ENCODE measurements at regions not wholly inside any gene's neighbourhood (a gene's known extent, or its start where the extent isn't known, plus 50 kb on each side); places are given as distances from the start of the nearest gene placed in this dataset.

GRCh38 chr4:12178614-12179610 is 750.2 kb upstream of the HS3ST1 start:
- no peak for DNase-seq (ENCODE audit: low read depth in 2 of 2)

- DNase-seq (ENCODE audit: low read depth in 2 of 2): no peak
These were observed 748.7 kb upstream of the HS3ST1 start for GRCh38 chr4:12177416-12177815.

- no peak for DNase-seq (ENCODE audit: low read depth in 2 of 2)
These were observed 744.8 kb upstream of the HS3ST1 start for GRCh38 chr4:12173496-12173895.

GRCh38 chr4:12172198-12172973 is 743.7 kb upstream of the HS3ST1 start:
- DNase-seq (ENCODE audit: low read depth in 2 of 2): no peak

GRCh38 chr4:12170308-12170707 is 741.6 kb upstream of the HS3ST1 start:
- DNase-seq (ENCODE audit: low read depth in 2 of 2): no peak

GRCh38 chr4:12165616-12166015 is 736.9 kb upstream of the HS3ST1 start:
- DNase-seq (ENCODE audit: low read depth in 2 of 2): no peak

DNA sequence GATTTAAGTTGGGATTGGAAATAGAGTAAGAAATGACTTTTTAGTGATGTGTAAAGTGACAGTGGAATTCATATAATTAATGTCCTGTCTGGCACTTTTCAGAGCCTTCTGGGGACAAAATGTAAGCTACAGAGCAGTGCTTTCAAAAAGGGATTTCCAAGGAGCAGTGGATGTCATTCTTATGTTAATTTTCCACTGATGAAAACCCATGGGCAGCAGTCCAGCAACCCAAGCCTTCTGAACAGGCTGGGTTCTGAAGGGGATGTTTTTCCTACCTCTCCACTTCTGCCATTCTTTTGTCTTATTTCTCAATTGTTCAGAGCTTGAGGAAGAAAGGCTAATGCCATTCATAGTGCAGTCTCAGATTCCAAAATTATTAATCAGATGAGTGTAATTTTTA is 717.6 kb upstream of the HS3ST1 start:
- no peak for DNase-seq (ENCODE audit: low read depth in 2 of 2)

GRCh38 chr4:12145768-12146167 is 717.1 kb upstream of the HS3ST1 start:
- no peak for DNase-seq (ENCODE audit: low read depth in 2 of 2)

DNA sequence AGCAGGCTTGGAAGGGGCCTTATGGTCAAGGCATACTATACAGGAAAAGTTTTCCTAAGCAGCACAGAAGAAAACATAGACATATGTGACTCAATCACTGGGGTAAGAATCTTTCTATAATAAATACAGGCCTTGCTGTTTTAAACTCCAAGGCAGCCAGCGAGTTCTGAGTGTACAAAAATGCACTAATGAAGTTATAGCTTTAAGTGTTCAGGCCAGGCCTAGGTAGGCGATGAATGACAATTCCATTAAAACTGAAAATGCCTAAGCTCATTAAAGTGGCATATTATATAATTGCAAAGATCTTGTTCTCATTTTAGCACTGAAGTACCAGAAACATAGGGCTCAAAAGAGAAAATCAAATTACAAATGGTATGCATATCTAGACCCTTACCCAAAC is 716.4 kb upstream of the HS3ST1 start:
- DNase-seq (ENCODE audit: low read depth in 2 of 2): no peak

DNA sequence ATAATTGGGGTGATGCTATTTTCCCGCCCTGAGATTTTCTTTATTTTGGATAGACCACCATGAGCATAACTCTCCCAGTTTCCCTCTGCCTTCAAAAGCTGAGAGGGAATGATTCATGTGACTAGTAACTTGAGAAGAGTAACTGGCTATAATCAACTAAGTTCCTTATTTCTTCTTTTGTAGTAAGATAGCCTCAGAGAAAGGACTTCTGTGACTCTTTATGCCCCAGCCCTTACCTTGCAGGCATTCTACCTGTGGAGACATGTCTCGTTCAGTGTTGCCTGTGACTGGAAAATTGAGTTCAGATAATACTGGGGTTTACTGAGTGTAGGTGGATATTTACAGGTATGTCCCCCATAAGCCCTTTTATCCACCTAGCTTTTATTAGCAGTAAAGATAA is 715.4 kb upstream of the HS3ST1 start:
- DNase-seq (ENCODE audit: low read depth in 2 of 2): no peak

GRCh38 chr4:12140864-12141263 is 712.2 kb upstream of the HS3ST1 start:
- no peak for DNase-seq (ENCODE audit: low read depth in 2 of 2)

- no peak for DNase-seq (ENCODE audit: low read depth in 2 of 2)
These were observed 710.6 kb upstream of the HS3ST1 start for GRCh38 chr4:12139296-12139695.

DNA sequence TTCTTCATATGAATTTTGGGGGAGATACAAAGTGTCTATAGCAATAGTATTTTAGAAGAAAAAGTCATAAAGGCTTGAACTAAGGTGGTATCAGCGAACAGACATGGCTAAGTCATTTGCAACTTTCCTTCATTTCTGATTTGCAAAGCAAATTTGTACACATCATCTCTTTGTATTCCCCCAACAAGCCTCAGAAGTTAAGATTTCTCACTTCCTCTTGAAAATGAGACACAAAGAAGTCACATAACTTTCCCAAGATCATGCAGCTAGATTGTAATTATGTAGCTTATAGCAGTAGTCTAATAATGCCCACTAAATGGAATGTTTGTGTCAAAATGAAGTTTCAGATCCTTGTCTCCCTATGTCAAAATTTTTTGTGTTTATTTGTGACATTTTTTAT is 709.8 kb upstream of the HS3ST1 start:
- DNase-seq (ENCODE audit: low read depth in 2 of 2): no peak

GRCh38 chr4:12137575-12137974 is 708.9 kb upstream of the HS3ST1 start:
- DNase-seq (ENCODE audit: low read depth in 2 of 2): no peak

- DNase-seq (ENCODE audit: low read depth in 2 of 2): no peak
These were observed 697.8 kb upstream of the HS3ST1 start for GRCh38 chr4:12126474-12126873.

- DNase-seq (ENCODE audit: low read depth in 2 of 2): no peak
These were observed 695.4 kb upstream of the HS3ST1 start for GRCh38 chr4:12124138-12124537.

DNA sequence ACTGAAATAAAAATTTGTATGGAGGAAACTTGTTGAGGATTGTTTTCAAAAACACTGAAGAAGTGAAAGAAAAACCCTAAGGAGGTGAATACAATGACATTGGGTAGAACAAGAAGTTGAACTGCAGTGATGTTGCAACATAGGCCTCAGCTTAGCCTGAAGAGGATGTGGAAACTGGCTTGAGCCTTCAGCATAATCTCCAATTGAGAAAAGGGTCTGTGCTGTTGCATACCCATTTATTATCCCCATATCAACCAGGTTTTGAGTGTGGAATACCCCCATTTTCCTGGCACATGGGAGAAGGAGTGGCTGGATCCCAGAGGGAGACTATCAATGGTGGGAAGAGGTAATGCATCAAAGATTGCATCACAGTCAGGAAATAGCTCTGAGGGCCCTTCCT is 695.0 kb upstream of the HS3ST1 start:
- no peak for DNase-seq (ENCODE audit: low read depth in 2 of 2)

DNA sequence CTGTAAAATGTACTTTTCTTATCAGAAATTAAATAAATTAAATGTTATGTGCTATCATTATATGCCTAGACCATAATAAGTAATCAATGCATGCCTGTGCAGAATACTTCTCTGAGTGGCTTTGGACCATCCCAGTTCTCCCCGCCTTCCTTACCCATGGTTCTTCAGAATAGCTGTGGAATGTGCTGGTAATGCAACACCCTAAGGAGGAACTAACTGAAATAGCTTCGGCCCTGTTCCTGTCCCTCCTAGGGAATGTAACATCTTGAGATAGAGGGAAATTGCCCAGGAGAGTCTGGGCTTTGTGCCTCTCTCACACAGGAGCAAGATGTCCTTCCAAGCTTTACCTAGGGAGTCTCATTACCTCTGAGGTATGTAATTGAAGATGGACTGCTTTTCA is 693.6 kb upstream of the HS3ST1 start:
- DNase-seq (ENCODE audit: low read depth in 2 of 2): no peak

DNA sequence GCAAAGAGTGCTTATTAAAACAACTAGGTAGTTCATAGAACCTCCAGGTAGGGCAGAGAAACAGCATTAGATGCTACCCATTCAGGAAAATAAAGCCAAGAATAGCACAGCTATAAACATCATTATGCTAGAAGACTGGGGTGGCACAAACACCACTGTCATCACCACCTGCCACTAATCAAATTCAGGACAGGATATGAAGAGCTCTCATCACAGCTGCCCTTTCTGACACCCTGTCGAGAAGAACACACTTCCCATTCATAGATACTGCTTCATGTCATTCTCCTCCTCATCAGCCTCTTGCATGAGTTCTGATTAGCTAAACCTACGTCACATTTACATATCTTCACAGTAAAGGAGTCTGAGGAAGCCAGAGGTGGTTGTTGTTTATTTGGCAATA is 692.3 kb upstream of the HS3ST1 start:
- no peak for DNase-seq (ENCODE audit: low read depth in 2 of 2)

DNA sequence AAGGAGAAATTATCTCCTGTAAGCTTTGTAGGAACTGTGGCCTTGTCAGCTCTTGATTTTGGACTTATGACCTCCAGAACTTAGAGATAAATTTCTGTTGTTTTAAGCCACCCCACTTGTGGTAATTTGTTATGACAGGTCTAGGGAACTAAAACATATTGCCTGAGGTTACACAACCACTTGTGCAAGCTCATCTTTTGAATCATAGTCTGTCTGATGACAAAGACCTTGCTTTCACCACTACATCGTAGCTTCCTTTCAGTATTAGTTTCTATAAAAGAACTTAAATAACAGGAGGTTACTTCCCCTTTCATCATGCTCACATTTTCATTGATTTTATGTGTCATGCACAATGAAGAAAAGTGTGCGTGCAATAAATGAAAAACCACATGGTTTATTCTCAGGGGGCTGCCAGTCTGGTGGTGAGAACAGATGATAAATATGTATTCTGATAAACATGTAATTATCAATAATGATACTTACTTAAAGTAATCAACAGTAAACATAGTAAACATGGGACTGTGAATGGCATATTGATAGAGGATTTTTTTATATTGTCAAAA is 690.0 kb upstream of the HS3ST1 start:
- DNase-seq (ENCODE audit: low read depth in 2 of 2): no peak

DNA sequence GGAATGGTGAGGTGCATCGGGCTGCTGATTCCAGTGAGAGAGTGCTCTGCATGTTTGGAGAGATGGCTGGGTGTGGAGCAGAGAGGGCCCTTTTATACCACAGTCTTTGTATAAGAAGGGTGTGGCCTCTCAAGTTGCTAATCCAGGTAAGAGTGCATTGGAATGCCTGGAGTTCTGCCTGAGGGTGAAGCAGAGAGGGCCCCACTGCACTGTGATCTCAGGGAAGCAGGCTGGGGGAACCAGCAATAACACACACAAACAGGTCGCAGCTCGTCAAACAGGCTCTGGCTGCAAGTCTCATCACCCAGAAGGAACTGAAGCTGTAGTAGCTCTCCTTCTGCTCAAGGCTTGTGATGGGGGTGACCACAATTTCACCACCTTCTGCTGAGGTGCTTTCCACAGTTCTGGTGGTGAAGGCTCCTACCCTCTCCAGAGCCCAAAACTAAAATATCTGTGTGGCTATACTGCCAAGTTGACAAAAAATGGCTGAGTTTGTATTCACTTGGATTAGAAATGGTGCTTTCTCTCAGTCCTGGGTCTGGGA is 687.4 kb upstream of the HS3ST1 start:
- no peak for DNase-seq (ENCODE audit: low read depth in 2 of 2)

DNA sequence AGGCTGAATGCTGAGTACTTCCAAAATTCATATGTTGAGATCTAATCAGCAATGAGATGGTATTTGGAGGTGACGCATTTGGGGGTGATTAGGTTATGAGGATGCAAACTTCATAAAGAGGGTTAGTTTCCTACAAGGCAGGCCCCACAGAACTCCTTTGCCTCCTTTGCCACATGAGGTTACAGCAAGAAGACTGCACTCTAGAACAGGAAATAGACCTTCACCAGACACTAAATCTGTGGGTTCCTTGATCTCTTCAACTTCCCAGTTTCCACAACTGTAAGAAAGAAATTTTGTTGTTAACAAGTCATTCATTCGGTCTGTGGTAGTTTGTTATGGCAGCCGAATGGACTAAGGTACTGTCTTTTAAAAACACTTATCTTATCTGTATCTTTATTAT is 681.9 kb upstream of the HS3ST1 start:
- no peak for DNase-seq (ENCODE audit: low read depth in 2 of 2)
